ENCODE measurements at regions not wholly inside any gene's neighbourhood (a gene's known extent, or its start where the extent isn't known, plus 50 kb on each side); places are given as distances from the start of the nearest gene placed in this dataset.

DNA sequence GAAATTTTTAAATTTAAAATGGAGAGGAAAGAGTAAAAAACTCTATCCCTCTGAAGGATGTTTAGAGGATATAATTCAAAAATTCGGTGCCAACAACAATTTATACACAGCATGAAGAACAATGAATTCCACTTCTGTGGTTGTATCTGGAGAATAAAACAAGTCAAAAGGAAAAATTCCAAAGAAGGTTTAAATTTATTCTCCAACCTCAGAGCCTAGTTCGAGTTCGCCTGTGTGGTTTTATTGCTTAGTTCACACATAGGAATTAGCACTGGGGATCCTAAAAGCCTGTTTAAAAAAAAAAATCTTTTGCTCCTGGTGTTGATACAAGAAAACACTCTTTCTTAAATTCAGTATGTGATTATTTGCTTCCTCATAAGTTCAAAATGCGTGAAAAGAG is 79.2 kb downstream of the LLPH start:
- Histone ChIP-seq H3K9me3 (no peaks in the 10 kb centered on the region), H3K27me3 (peaks cover 8% of the 10 kb centered on the region), H3K27ac (no peak overlapping the region), H3K4me3 (no peak overlapping the region), H3K4me1 (peaks cover 0 to 5% (median 2%) of the 10 kb centered on the region in 4 donors), H3K36me3 (no peaks in the 10 kb centered on the region)
- intact Hi-C loops (cut with DNase I; ENCODE audit: low total_unique reads) (no loop called here), in situ Hi-C loops (cut with MboI; ENCODE audit: low pct_ligation_motif_present in 1 of 4, low pct_unique_long_range_greater_than_20kb in 1 of 4, low sequenced_read_pairs in 3 of 4) (no loop called here)
- no peak for TF ChIP-seq POLR2A (IDR thresholded peaks at IDR 0.05)
- no peak for TF ChIP-seq POLR2AphosphoS5 (IDR thresholded peaks at IDR 0.05)
- no peak for TF ChIP-seq EP300 (IDR thresholded peaks at IDR 0.05; ENCODE audit: low read depth)
- TF ChIP-seq, protein P1, sequence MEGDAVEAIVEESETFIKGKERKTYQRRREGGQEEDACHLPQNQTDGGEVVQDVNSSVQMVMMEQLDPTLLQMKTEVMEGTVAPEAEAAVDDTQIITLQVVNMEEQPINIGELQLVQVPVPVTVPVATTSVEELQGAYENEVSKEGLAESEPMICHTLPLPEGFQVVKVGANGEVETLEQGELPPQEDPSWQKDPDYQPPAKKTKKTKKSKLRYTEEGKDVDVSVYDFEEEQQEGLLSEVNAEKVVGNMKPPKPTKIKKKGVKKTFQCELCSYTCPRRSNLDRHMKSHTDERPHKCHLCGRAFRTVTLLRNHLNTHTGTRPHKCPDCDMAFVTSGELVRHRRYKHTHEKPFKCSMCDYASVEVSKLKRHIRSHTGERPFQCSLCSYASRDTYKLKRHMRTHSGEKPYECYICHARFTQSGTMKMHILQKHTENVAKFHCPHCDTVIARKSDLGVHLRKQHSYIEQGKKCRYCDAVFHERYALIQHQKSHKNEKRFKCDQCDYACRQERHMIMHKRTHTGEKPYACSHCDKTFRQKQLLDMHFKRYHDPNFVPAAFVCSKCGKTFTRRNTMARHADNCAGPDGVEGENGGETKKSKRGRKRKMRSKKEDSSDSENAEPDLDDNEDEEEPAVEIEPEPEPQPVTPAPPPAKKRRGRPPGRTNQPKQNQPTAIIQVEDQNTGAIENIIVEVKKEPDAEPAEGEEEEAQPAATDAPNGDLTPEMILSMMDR (IDR thresholded peaks at IDR 0.05) = no peak
- WGBS, 2 donors (ENCODE audit: low coverage in 1 of 2) = 67% methylated on average over 4 of the region's 4 CpGs
- DNase-seq = no peak

DNA sequence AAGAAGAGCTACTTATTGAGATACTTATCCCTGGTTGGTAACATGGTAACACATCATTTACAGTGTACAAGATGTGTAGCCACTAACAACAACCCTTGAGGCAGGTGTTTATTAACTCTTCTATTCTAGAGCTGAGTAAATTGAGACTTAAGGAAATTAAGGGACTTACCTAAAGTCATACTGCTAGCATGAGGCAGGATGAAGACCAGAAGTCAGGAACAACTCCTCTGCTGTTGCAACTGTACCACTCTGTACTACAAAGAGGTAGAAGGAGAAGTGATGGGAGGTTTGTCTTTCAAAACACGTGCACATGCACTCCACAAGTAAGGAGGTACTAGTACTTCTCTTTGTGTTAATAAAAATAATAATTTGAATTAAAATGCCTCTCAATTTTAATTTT is 79.9 kb downstream of the LLPH start:
- H3K27ac ChIP-seq = no peak overlapping the region
- in situ Hi-C loops (cut with MboI; ENCODE audit: low pct_ligation_motif_present in 1 of 4, low pct_unique_long_range_greater_than_20kb in 1 of 4, low sequenced_read_pairs in 3 of 4) = no loop called here
- 77 to 92% methylated on average over 1 of the region's 1 CpG for WGBS, 2 donors (ENCODE audit: low coverage in 1 of 2)
- peaks cover 0 to 5% (median 2%) of the 10 kb centered on the region in 4 donors for H3K4me1 ChIP-seq
- intact Hi-C loops (cut with DNase I; ENCODE audit: low total_unique reads) = no loop called here
- H3K36me3 ChIP-seq = no peaks in the 10 kb centered on the region
- no peak for TF ChIP-seq POLR2AphosphoS5 (IDR thresholded peaks at IDR 0.05)
- no peak for TF ChIP-seq POLR2A (IDR thresholded peaks at IDR 0.05)
- no peak for TF ChIP-seq EP300 (IDR thresholded peaks at IDR 0.05; ENCODE audit: low read depth)
- TF ChIP-seq, protein P1 (IDR thresholded peaks at IDR 0.05) = no peak
- H3K9me3 ChIP-seq = no peaks in the 10 kb centered on the region
- no peak overlapping the region for H3K4me3 ChIP-seq
- peaks cover 8% of the 10 kb centered on the region for H3K27me3 ChIP-seq
- DNase-seq = no peak

DNA sequence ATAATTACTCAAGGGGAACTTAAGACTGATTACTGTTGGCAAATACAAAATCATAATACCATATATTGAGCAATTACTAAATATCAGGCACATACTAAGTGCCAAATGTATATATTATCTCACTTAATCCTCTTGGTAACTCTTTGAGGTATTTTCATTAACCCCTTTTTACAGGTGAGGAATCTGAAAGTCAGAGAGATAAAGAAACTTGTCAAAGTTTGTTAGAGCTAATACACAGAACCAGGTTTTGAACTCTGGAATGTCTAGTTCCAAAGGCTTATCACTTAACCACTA is 80.3 kb downstream of the LLPH start:
- in situ Hi-C loops (cut with MboI; ENCODE audit: low pct_ligation_motif_present in 1 of 4, low pct_unique_long_range_greater_than_20kb in 1 of 4, low sequenced_read_pairs in 3 of 4) (no loop called here), intact Hi-C loops (cut with DNase I; ENCODE audit: low total_unique reads) (no loop called here)
- peaks cover 8% of the 10 kb centered on the region for H3K27me3 ChIP-seq

DNA sequence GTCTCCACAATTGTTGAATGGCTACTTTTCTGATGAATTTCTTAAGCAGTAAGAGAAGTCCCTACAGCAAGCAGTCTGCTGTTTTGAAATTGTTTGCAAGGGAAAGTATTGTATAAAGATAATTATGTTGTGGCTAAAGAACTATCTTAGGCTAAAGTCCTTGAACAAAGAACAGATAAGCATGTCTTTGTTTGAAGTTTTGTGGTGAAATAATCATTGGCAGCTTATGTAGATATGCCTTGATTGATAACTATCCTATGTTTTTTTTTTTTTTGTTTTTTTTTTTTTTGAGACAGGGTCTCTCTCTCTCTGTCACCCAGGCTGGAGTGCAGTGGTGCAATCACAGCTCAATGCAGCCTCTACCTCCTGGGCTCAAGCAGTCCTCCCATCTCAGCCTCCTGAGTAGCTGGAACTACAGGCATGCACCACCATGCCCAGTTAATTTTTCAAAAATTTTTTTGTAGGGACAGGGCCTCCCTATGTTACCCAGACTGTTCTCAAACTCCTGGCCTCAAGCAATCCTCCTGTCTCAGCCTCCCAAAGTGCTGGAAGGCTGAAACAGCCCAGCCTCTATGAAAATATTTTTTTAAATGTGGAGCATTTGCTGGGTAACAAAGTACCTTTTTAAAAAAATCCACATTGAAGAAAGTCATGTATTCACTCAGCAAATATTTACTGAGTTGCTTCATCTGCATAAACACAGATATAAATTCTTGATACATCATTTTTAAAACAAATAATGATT is 80.8 kb downstream of the LLPH start:
- TF ChIP-seq, protein P1 (IDR thresholded peaks at IDR 0.05) = no peak
- Histone ChIP-seq H3K27me3 (peaks cover 8% of the 10 kb centered on the region), H3K4me1 (peaks cover 0 to 5% (median 2%) of the 10 kb centered on the region in 4 donors), H3K4me3 (no peak overlapping the region), H3K27ac (no peak overlapping the region), H3K9me3 (no peaks in the 10 kb centered on the region), H3K36me3 (no peaks in the 10 kb centered on the region)
- no peak for DNase-seq
- in situ Hi-C loops (cut with MboI; ENCODE audit: low pct_ligation_motif_present in 1 of 4, low pct_unique_long_range_greater_than_20kb in 1 of 4, low sequenced_read_pairs in 3 of 4) (no loop called here), intact Hi-C loops (cut with DNase I; ENCODE audit: low total_unique reads) (no loop called here)

More for the DNA sequence above, 80.3 kb downstream of the LLPH start:
- H3K27ac ChIP-seq = no peak overlapping the region
- H3K36me3 ChIP-seq = no peaks in the 10 kb centered on the region
- DNase-seq = no peak
- TF ChIP-seq POLR2A (IDR thresholded peaks at IDR 0.05) (no peak), EP300 (IDR thresholded peaks at IDR 0.05; ENCODE audit: low read depth) (no peak), POLR2AphosphoS5 (IDR thresholded peaks at IDR 0.05) (no peak)
- no peak overlapping the region for H3K4me3 ChIP-seq
- H3K9me3 ChIP-seq = no peaks in the 10 kb centered on the region
- H3K4me1 ChIP-seq = peaks cover 0 to 5% (median 2%) of the 10 kb centered on the region in 4 donors

All from transverse colon (tissue), 4 donors.